Activated B cell treated with CpG ODN at 0.5 μM for 24 hours (primary cell): ENCODE measurements at regions not wholly inside any gene's neighbourhood (a gene's known extent, or its start where the extent isn't known, plus 50 kb on each side); places are given as distances from the start of the nearest gene placed in this dataset.

Experiments
- ATAC-seq: fragments of 200-7000 bp; cut with Tn5 transposase; one replicate; pipeline ENCODE4 v1.10.0; 2021; ENCODE audit warnings: low read depth, mild to moderate bottlenecking, moderate library complexity
- CTCF ChIA-PET: fragments of 350-600 bp; sonication (Branson Sonifier 250); formaldehyde crosslinking; loops from one replicate; lab custom pipeline; 2021; ENCODE audit warnings: antibody characterized with exemption; lab: Charles Lee
- POLR2A ChIA-PET: fragments of 350-600 bp; sonication (Branson Sonifier 250); formaldehyde crosslinking; loops from one replicate; lab custom pipeline; 2021; ENCODE audit warnings: antibody characterized with exemption; lab: Charles Lee
- DNase-seq: peaks from one replicate; pipeline ENCODE4 v3.0.0; 2022
- H3K27ac Mint-ChIP-seq: one replicate; pipeline ENCODE4 v1.8.0; 2020; ENCODE audit warnings: mixed read lengths
- H3K27me3 Mint-ChIP-seq: one replicate; pipeline ENCODE4 v1.8.0; 2021; ENCODE audit warnings: mixed read lengths
- H3K36me3 Mint-ChIP-seq: one replicate; pipeline ENCODE4 v1.8.0; 2021; ENCODE audit warnings: low read depth, mixed read lengths
- H3K4me1 Mint-ChIP-seq: one replicate; pipeline ENCODE4 v1.8.0; 2021; ENCODE audit warnings: mixed read lengths
- H3K4me3 Mint-ChIP-seq: one replicate; pipeline ENCODE4 v1.8.0; 2020; ENCODE audit warnings: mild to moderate bottlenecking, mixed read lengths
- H3K9me3 Mint-ChIP-seq: one replicate; pipeline ENCODE4 v1.8.0; 2020; ENCODE audit warnings: mixed read lengths
- CTCF ChIP-seq: fragments of 200-600 bp; IDR thresholded peaks from one replicate; pipeline ENCODE4 v1.8.0; 2022; ENCODE audit warnings: antibody characterized with exemption, mild to moderate bottlenecking
- intact Hi-C: fragments of 100-400 bp; cut with micrococcal nuclease; formaldehyde crosslinking; loops from one replicate; pipeline ENCODE4 v1.15.1; 2024

- intact Hi-C loops: loop anchor here (5.0 to 10.0 kb wide), 2 partner anchors 1127 to 1454 kb away; no protein-coding TSS in a partner anchor
- no peaks in the 10 kb centered on the region for H3K4me1 Mint-ChIP-seq
- ATAC-seq (no peak), DNase-seq (no peak)
- POLR2A ChIA-PET: no interaction called here
- no peaks in the 10 kb centered on the region for H3K36me3 Mint-ChIP-seq
- no peak overlapping the region for H3K27ac Mint-ChIP-seq
- no peak overlapping the region for H3K4me3 Mint-ChIP-seq
- H3K9me3 Mint-ChIP-seq: no peaks in the 10 kb centered on the region
- CTCF ChIA-PET: interaction anchor here (1.1 to 2.4 kb wide), 4 partner anchors 9 to 779 kb away, joined by 3 to 18 read pairs (median 6); no protein-coding TSS in a partner anchor
- peaks cover 19% of the 10 kb centered on the region for H3K27me3 Mint-ChIP-seq
- TF ChIP-seq CTCF: no peak
Observed at GRCh38 chr5:38191693-38192092, 66.7 kb upstream of the EGFLAM start.

GRCh38 chr5:38190111-38190510 lies 68.2 kb upstream of the EGFLAM start:
- no peaks in the 10 kb centered on the region for H3K9me3 Mint-ChIP-seq
- no peak overlapping the region for H3K27ac Mint-ChIP-seq
- H3K36me3 Mint-ChIP-seq: no peaks in the 10 kb centered on the region
- intact Hi-C loops: loop anchor here (5.0 to 10.0 kb wide), 2 partner anchors 1125 to 1453 kb away; no protein-coding TSS in a partner anchor
- ATAC-seq: no peak
- CTCF ChIA-PET: interaction anchor here (1.0 kb wide), 1 partner anchor 352 kb away, joined by 4 read pairs; no protein-coding TSS in a partner anchor
- TF ChIP-seq CTCF: no peak
- peaks cover 18% of the 10 kb centered on the region for H3K27me3 Mint-ChIP-seq
- POLR2A ChIA-PET: no interaction called here
- H3K4me1 Mint-ChIP-seq: no peaks in the 10 kb centered on the region
- no peak for DNase-seq
- H3K4me3 Mint-ChIP-seq: no peak overlapping the region

GRCh38 chr5:38189081-38189504 lies 69.3 kb upstream of the EGFLAM start:
- ChIA-PET POLR2A (no interaction called here), CTCF (no interaction called here)
- TF ChIP-seq CTCF: no peak
- intact Hi-C loops: no loop called here
- no peaks in the 10 kb centered on the region for H3K4me1 Mint-ChIP-seq
- H3K9me3 Mint-ChIP-seq: no peaks in the 10 kb centered on the region
- H3K27ac Mint-ChIP-seq: no peak overlapping the region
- no peak overlapping the region for H3K4me3 Mint-ChIP-seq
- peaks cover 13% of the 10 kb centered on the region for H3K27me3 Mint-ChIP-seq
- ATAC-seq: no peak
- DNase-seq: no peak
- H3K36me3 Mint-ChIP-seq: no peaks in the 10 kb centered on the region

DNA sequence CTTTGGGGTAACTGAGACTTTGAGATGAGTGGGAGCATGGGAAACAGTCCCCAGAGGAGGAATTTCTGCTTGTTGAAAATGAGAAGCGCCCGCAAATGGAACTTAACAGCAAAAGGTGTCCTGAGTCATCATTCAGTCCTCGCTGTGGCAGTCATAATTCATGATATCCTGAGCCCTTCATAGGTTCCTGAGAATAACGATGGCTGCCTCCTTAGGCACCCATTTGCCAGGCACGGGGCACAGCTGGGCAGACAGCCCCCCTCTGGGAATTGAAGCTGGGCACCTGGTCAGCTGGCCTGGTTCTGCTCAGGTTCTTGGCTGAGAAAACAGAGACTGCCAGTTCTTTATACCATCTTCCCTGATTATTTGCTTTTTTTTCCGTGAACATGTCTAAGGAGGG lies 69.8 kb upstream of the EGFLAM start:
- intact Hi-C loops: no loop called here
- TF ChIP-seq CTCF: no peak
- no peak for ATAC-seq
- DNase-seq: no peak
- Mint-ChIP-seq H3K27ac (no peak overlapping the region), H3K4me3 (no peak overlapping the region), H3K36me3 (no peaks in the 10 kb centered on the region), H3K4me1 (no peaks in the 10 kb centered on the region), H3K27me3 (peaks cover 8% of the 10 kb centered on the region), H3K9me3 (no peaks in the 10 kb centered on the region)
- CTCF ChIA-PET: no interaction called here
- POLR2A ChIA-PET: no interaction called here

GRCh38 chr5:38187532-38187931 lies 70.8 kb upstream of the EGFLAM start:
- Mint-ChIP-seq H3K4me1 (no peaks in the 10 kb centered on the region), H3K36me3 (no peaks in the 10 kb centered on the region), H3K27ac (no peak overlapping the region), H3K4me3 (no peak overlapping the region), H3K27me3 (peaks cover 3% of the 10 kb centered on the region), H3K9me3 (no peaks in the 10 kb centered on the region)
- ATAC-seq (no peak), DNase-seq (no peak)
- no peak for TF ChIP-seq CTCF
- intact Hi-C loops: no loop called here
- ChIA-PET CTCF (interaction anchor here (0.5 kb wide), 1 partner anchor 30 kb away, joined by 3 read pairs; no protein-coding TSS in a partner anchor), POLR2A (no interaction called here)
